COR-L47 (cell line): ENCODE measurements at regions not wholly inside any gene's neighbourhood (a gene's known extent, or its start where the extent isn't known, plus 50 kb on each side); places are given as distances from the start of the nearest gene placed in this dataset.

Experiments
- DNase-seq: peaks from one replicate; lab custom pipeline; 2025; lab: John Stamatoyannopoulos, UW

DNA sequence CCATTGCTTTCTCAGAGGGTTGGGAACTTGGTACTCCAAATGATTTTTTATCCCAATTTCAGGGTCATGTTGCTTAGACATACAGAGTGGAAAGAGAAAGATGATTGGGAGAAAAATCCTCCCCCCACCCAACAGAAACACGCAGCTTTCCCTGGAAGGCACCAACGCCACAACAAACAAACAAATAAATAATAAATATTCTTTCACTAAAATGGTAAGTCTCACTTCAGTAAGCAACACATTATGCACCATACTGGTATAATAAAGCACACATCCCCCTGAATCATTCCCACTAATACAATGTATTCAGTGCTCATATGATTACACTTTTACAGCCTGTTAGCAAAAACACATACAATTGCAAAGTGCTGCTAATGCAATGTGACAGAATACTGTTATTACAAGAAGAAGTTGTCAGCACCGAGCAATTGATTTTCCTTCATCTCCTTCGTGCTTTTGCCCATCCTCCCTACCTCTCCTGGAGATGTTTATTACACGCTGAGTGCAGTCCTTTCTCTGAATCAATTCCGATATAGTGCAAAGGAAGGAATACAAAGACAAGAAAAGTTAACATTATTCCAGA lies 359.9 kb downstream of the TXNL1 start:
- DNase-seq = no peak

GRCh38 chr18:56276466-56276865 lies 361.9 kb downstream of the TXNL1 start:
- DNase-seq = no peak

GRCh38 chr18:56273541-56274219 lies 364.7 kb downstream of the TXNL1 start:
- DNase-seq = no peak

DNA sequence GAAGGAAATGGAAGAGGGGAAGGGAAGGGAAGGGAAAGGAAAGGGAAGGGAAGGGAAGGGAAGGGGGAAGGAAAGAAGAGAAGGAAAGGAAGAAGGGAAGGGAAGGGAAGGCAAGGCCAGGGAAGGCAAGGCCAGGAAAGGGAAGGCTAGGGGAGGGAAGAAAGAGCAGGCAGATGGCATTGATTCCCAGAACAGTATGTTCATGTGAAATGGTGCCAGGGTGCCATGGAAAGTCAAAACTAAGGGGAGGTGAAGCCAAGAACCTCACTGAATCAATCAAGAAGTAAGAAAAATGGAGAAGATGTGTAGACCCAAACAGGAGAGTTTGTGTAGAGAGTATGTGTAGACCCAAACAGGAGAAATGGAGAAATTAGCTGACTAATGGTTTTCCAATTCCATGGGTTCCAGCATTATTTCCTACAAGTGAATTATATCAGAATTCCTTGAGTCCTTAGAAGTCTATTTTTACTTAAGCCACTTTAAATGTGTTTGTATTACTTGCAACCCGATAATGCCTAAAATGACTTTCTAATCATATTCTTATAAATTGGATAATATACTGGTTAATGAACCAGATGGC lies 367.6 kb downstream of the TXNL1 start:
- DNase-seq = no peak

DNA sequence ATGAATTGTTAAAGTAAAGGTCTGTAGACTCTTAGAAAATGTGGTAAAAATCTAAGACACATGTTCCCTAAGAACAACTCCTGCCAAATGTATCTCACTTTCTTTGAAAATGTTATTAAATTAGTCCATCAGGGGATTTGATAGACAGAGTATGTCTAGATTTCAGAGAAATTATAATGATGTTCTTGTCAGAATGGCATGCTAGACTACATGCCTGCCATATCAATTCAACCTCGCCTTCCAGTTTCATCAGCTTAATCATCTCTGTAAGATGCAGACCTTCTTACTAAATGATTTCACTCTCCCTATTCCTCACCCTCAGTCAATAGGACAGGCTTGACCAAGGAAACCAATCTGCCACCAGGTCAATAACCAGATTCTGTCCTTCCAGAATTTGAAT lies 368.4 kb downstream of the TXNL1 start:
- DNase-seq = no peak

GRCh38 chr18:56268952-56269351 lies 369.4 kb downstream of the TXNL1 start:
- no peak for DNase-seq

- DNase-seq = no peak
These were observed 371.1 kb downstream of the TXNL1 start for GRCh38 chr18:56267334-56267733.

GRCh38 chr18:56258178-56258577 lies 380.2 kb downstream of the TXNL1 start:
- DNase-seq = no peak

DNA sequence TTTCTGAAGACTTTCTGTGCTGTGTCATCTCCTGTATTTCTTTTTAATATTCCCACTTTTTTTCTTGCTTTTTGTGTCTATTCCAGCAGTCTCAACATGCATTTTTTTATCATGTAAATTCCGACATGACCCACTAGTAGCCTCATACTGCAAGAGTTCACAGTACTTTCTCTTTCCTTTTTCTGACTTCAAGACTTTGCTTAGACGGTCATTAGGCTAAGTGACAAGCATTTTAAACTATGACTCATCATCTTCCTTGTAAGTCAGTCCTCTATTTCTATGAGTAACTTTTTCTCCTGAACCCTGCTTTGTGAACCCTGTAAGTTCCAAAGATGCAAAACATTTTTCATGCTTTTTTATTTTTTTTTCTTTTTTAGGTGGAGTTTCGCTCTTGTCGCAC lies 381.2 kb downstream of the TXNL1 start:
- no peak for DNase-seq

DNA sequence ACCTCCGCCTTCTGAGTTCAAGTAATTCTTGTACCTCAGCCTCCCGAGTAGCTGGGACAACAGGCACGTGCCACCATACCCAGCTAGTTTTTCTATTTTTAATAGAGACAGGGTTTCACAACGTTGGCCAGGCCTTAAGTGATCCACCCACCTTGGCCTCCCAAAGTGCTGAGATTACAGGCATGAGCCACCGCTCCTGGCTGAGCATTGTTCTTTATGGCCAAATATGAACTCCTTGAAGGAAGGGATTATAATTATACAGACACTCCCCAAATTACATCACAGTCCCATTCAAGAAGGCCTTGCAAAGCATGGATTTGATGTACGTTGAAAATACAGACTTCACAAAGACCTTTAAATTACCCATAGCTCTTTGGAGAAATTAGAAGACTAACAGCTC lies 381.7 kb downstream of the TXNL1 start:
- no peak for DNase-seq

DNA sequence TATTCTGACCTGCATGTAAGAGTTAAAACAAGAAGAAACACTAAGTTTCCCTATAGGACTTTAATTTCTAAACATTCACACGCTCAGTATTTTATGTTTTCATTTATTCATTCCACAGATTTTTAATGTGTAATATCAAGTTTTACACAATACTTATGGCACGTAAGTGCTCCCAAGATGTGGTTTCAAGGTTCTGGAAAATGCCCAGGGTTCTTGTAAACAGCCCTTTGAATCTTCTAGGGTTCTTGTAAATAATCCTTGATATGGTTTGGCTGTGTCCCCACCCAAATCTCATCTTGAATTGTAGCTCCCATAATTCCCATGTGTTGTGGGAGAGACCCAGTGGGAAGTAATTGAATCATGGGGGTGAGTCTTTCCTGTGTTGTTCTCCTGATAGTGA lies 383.0 kb downstream of the TXNL1 start:
- no peak for DNase-seq

GRCh38 chr18:56252456-56252855 lies 385.9 kb downstream of the TXNL1 start:
- DNase-seq = no peak

- DNase-seq = no peak
These were observed 389.7 kb downstream of the TXNL1 start for GRCh38 chr18:56248610-56249235.

DNA sequence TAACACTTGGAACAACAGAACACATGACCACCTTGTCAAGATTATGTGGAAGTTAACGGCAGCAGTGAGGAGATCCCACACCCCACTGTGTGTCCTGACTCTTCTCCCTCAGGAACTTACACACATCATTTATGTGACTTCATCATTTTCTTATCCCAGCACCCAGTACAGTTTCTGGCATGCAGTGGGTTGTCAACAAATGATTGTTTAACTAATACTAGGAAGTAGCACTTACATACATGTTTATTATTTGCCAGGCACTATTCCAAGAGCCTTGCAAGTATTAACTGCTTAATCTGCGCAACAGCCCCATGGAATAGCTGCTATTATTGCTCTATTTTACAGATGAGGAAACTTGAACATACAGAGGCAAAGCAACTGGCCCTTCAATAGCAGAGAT lies 391.5 kb downstream of the TXNL1 start:
- DNase-seq = no peak

GRCh38 chr18:56245866-56246580 lies 392.4 kb downstream of the TXNL1 start:
- no peak for DNase-seq

GRCh38 chr18:56240405-56240804 lies 398.0 kb downstream of the TXNL1 start:
- DNase-seq = no peak

DNA sequence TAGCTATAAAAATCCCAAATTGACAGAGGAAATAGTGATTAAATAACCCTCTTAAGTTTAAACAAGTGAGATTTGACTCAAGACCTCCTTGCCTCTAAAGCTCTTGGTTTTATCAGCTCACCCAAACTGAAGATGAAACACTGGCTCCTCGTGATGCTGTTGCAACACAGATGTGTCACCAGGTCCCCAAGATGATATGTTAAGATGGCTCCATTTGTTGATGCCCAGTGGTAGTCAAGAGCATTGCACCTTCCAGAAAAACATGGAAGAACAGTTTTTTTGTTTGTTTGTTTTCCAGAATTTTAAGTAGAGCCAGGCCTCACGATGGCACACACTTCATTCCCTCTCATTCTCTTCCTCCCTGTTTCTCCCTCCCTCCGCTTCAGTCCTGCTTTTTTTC lies 399.8 kb downstream of the TXNL1 start:
- DNase-seq = no peak

DNA sequence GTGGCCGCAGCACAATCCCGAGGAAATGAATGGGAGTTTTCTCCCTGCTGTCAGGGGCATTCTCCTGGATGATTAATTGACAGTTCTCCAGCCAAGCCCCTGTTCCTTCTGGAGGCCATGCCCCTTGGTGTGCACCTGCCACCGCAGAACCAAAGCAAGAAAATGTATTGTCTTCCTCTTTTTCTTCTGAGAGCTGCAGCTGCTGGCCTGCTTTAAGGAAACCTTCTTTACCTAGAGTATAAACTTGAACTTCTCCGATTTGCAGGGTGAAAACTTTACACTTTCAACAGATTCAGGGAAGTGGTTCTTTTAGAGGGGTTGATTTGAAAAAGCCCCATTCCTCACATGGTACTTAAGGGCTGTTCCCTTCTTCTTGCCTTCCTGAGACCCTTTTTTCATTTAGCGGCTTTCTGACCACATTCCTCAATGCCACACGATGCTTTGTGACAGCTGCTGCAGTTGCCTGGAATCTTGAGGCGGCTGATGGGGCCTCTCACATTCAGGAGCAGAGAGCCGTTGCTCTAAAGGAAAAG lies 402.8 kb downstream of the TXNL1 start:
- DNase-seq = no peak

DNA sequence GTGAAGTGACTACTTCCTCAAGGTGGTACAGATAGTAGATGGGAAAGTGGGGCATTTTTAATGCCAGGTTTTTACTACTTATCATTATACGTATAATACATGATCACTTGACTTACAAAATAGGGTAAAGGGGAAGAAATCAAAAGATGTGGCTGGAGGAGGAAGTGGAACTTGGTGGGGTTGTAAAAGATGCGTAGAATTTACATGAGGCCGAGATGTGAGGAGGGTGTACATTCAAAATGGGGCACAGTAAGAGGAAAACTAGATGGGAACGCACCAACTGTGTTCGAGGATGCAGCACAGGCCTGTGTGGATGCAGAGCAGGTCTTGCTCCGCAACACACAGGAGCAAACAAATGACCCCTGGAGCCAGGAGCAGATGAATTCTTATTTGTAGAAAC lies 403.3 kb downstream of the TXNL1 start:
- no peak for DNase-seq

DNA sequence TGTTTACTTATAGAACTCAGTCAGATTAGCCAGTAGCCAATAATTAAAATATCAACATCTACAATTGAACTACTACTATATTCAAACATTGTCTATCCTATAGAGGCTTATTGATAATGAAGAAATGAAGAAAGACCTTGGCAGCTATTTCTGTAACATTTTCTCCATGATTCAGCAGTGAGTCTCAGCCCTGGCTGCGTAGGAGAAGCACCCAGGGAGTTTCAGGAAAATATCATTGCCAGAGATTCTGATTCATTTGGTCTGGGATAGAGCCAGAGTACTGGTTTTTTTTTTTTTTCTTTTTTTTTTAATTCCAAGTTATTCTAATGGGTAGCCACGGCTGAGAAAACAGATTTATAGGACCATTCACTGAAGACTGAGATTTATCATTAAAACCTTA lies 404.8 kb downstream of the TXNL1 start:
- no peak for DNase-seq

GRCh38 chr18:56226025-56226424 lies 412.4 kb downstream of the TXNL1 start:
- DNase-seq = no peak
